Epithelial cell of proximal tubule (primary cell): ENCODE measurements at regions not wholly inside any gene's neighbourhood (a gene's known extent, or its start where the extent isn't known, plus 50 kb on each side); places are given as distances from the start of the nearest gene placed in this dataset.
"Not testable (repeated sequence)": the region's sequence is repeated elsewhere in the genome, so short reads cannot be mapped to it uniquely, and the experiment has no call there.

Source experiments
- DNase-seq: peaks from one replicate; pipeline ENCODE4 v3.0.0-alpha.2; 2011; ENCODE audit warnings: low read depth
- H3K4me3 ChIP-seq: 2 replicates; pipeline ENCODE4 v1.5.1; 2011; ENCODE audit warnings: low read depth, mild to moderate bottlenecking, low read length
- CTCF ChIP-seq: conservative IDR thresholded peaks from 2 replicates; pipeline ENCODE4 v1.5.1; 2012; ENCODE audit warnings: low read depth, mild to moderate bottlenecking, low read length

DNA sequence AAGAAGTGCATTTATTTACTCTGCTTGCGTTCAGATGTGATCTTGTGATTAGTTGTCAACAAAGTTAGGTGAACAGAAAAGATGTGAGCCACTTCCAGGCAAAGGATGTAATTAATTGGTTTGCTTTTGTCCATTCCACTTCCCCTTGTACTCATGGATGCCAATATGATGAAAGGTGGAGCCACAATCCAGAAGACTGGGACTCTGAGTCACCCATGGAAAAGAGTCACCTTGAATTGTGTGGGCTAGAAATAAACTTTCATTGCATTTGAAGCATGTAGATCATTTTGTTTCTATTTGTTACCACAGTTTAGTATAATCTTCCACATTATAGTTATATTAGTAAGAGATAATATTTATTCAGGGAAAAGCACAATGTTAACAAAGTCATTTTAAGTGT is 684.2 kb downstream of the LTN1 start:
- H3K4me3 ChIP-seq: no peak overlapping the region
- TF ChIP-seq CTCF: no peak
- no peak for DNase-seq

DNA sequence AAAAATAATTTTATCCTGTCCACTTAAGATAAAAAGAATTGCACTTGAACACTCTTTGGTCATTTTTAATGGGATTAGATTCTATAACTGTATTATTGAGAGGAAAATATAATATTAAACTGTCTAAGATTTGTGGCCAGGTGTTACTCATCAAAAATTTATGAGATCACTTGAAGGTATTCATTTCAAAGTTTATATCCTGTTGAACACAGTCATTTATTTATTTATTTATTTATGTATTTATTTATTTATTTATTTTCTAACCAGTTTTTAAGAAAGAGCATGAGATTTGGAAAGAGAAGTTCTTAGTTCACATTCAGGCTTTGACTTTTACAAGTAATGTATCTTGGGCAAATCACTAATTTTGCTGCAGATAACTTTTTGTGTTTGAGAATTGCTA is 692.7 kb downstream of the LTN1 start:
- DNase-seq: no peak
- H3K4me3 ChIP-seq: no peak overlapping the region
- TF ChIP-seq CTCF: no peak

GRCh38 chr21:28298251-28298672 is 694.4 kb downstream of the LTN1 start:
- no peak for TF ChIP-seq CTCF

GRCh38 chr21:28294051-28294450 is 698.6 kb downstream of the LTN1 start:
- no peak for DNase-seq
- H3K4me3 ChIP-seq: no peak overlapping the region
- TF ChIP-seq CTCF: no peak

More at GRCh38 chr21:28298251-28298672, 694.4 kb downstream of the LTN1 start:
- no peak for DNase-seq
- no peak overlapping the region for H3K4me3 ChIP-seq

- no peak overlapping the region for H3K4me3 ChIP-seq
- no peak for TF ChIP-seq CTCF
- DNase-seq: no peak
Observed at GRCh38 chr21:28283641-28284490, 708.8 kb downstream of the LTN1 start.

DNA sequence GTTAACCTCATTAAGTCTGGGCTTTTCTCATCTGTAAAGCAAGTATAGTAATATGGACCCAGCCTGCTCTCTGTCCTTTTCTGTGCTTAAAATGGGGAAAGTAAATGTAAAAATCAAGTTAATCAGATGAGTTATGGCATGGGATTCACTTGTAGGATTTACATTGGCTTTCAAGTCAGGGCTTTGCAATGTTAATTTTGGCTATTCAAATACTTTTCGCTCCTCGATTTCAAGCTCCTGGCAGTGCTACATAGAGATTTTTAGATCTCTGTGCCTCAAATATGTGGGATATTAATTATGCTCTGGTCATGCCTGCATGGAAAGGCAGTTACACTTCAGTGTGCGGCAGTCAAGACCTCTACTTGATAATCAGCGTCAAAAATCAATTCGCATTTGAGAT is 709.8 kb downstream of the LTN1 start:
- DNase-seq: no peak
- H3K4me3 ChIP-seq: no peak overlapping the region
- TF ChIP-seq CTCF: no peak

GRCh38 chr21:28281357-28281756 is 711.3 kb downstream of the LTN1 start:
- DNase-seq, H3K4me3 ChIP-seq: not testable (repeated sequence)
